ENCODE measurements at regions not wholly inside any gene's neighbourhood (a gene's known extent, or its start where the extent isn't known, plus 50 kb on each side); places are given as distances from the start of the nearest gene placed in this dataset.

GRCh38 chr1:222105861-222106260, 364.0 kb upstream of the DUSP10 start:
- no peak for DNase-seq (ENCODE audit: low read depth in 2 of 2)

GRCh38 chr1:222105393-222105737, 363.5 kb upstream of the DUSP10 start:
- no peak for DNase-seq (ENCODE audit: low read depth in 2 of 2)

- no peak for DNase-seq (ENCODE audit: low read depth in 2 of 2)
Observed at GRCh38 chr1:222104694-222105392, 363.0 kb upstream of the DUSP10 start.

GRCh38 chr1:222104097-222104496, 362.2 kb upstream of the DUSP10 start:
- no peak for DNase-seq (ENCODE audit: low read depth in 2 of 2)

GRCh38 chr1:222099746-222100145, 357.9 kb upstream of the DUSP10 start:
- DNase-seq (ENCODE audit: low read depth in 2 of 2), result no peak

GRCh38 chr1:222098404-222098803, 356.5 kb upstream of the DUSP10 start:
- no peak for DNase-seq (ENCODE audit: low read depth in 2 of 2)

GRCh38 chr1:222097588-222097987, 355.7 kb upstream of the DUSP10 start:
- no peak for DNase-seq (ENCODE audit: low read depth in 2 of 2)

- DNase-seq (ENCODE audit: low read depth in 2 of 2), result no peak
Observed at GRCh38 chr1:222096883-222097282, 355.0 kb upstream of the DUSP10 start.

GRCh38 chr1:222096476-222096772, 354.5 kb upstream of the DUSP10 start:
- no peak for DNase-seq (ENCODE audit: low read depth in 2 of 2)

GRCh38 chr1:222095606-222096475, 354.0 kb upstream of the DUSP10 start:
- peak; percentile 39 to 49 for DNase-seq (ENCODE audit: low read depth in 2 of 2)

- no peak for DNase-seq (ENCODE audit: low read depth in 2 of 2)
Observed at GRCh38 chr1:222093518-222093917, 351.6 kb upstream of the DUSP10 start.

GRCh38 chr1:222090103-222090502, 348.2 kb upstream of the DUSP10 start:
- no peak for DNase-seq (ENCODE audit: low read depth in 2 of 2)

GRCh38 chr1:222087221-222087920, 345.5 kb upstream of the DUSP10 start:
- no peak for DNase-seq (ENCODE audit: low read depth in 2 of 2)

- no peak for DNase-seq (ENCODE audit: low read depth in 2 of 2)
Observed at GRCh38 chr1:222084996-222085395, 343.1 kb upstream of the DUSP10 start.

- no peak for DNase-seq (ENCODE audit: low read depth in 2 of 2)
Observed at GRCh38 chr1:222084048-222084447, 342.2 kb upstream of the DUSP10 start.

GRCh38 chr1:222081859-222082258, 340.0 kb upstream of the DUSP10 start:
- DNase-seq (ENCODE audit: low read depth in 2 of 2), result no peak

- no peak for DNase-seq (ENCODE audit: low read depth in 2 of 2)
Observed at GRCh38 chr1:222079566-222079965, 337.7 kb upstream of the DUSP10 start.

GRCh38 chr1:222077206-222077605, 335.3 kb upstream of the DUSP10 start:
- no peak for DNase-seq (ENCODE audit: low read depth in 2 of 2)

- no peak for DNase-seq (ENCODE audit: low read depth in 2 of 2)
Observed at GRCh38 chr1:222074317-222074716, 332.4 kb upstream of the DUSP10 start.

GRCh38 chr1:222073307-222073995, 331.6 kb upstream of the DUSP10 start:
- no peak for DNase-seq (ENCODE audit: low read depth in 2 of 2)

GRCh38 chr1:222071387-222071786, 329.5 kb upstream of the DUSP10 start:
- DNase-seq (ENCODE audit: low read depth in 2 of 2), result no peak

GRCh38 chr1:222068937-222069336, 327.0 kb upstream of the DUSP10 start:
- DNase-seq (ENCODE audit: low read depth in 2 of 2), result no peak

Data from activated CD4-positive, alpha-beta T cell treated with anti-CD3 and anti-CD28 coated beads for 24 hours (primary cell).